ENCODE measurements at regions not wholly inside any gene's neighbourhood (a gene's known extent, or its start where the extent isn't known, plus 50 kb on each side); places are given as distances from the start of the nearest gene placed in this dataset.

GRCh38 chr11:129313541-129314297 is 61.9 kb upstream of the BARX2 start:
- TF ChIP-seq, protein P1, sequence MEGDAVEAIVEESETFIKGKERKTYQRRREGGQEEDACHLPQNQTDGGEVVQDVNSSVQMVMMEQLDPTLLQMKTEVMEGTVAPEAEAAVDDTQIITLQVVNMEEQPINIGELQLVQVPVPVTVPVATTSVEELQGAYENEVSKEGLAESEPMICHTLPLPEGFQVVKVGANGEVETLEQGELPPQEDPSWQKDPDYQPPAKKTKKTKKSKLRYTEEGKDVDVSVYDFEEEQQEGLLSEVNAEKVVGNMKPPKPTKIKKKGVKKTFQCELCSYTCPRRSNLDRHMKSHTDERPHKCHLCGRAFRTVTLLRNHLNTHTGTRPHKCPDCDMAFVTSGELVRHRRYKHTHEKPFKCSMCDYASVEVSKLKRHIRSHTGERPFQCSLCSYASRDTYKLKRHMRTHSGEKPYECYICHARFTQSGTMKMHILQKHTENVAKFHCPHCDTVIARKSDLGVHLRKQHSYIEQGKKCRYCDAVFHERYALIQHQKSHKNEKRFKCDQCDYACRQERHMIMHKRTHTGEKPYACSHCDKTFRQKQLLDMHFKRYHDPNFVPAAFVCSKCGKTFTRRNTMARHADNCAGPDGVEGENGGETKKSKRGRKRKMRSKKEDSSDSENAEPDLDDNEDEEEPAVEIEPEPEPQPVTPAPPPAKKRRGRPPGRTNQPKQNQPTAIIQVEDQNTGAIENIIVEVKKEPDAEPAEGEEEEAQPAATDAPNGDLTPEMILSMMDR (IDR thresholded peaks at IDR 0.05): no peak
- TF ChIP-seq POLR2AphosphoS5 (IDR thresholded peaks at IDR 0.05; ENCODE audit: low read depth, low read length): no peak
- TF ChIP-seq REST (IDR thresholded peaks at IDR 0.05; ENCODE audit: insufficient read depth in 1 of 2, low read depth in 2 of 2, low read length in 1 of 2): no peak
